Retina (tissue), 1 donor: ENCODE measurements at regions not wholly inside any gene's neighbourhood (a gene's known extent, or its start where the extent isn't known, plus 50 kb on each side); places are given as distances from the start of the nearest gene placed in this dataset.

Experiments used
- DNase-seq: peaks from one replicate; pipeline ENCODE4 v3.0.0-alpha.2; 2016

GRCh38 chr11:95375451-95375850, 144.4 kb upstream of the SESN3 start:
- DNase-seq = no peak

GRCh38 chr11:95374105-95374504, 143.1 kb upstream of the SESN3 start:
- no peak for DNase-seq

GRCh38 chr11:95373241-95373640, 142.2 kb upstream of the SESN3 start:
- DNase-seq = no peak

- DNase-seq = no peak
These were observed 141.2 kb upstream of the SESN3 start for GRCh38 chr11:95372097-95372656.

- no peak for DNase-seq
These were observed 140.2 kb upstream of the SESN3 start for GRCh38 chr11:95371153-95371552.

- peak; percentile 13 for DNase-seq
These were observed 136.7 kb upstream of the SESN3 start for GRCh38 chr11:95367726-95368125.

GRCh38 chr11:95365348-95365747, 134.3 kb upstream of the SESN3 start:
- DNase-seq = no peak

GRCh38 chr11:95364324-95365295, 133.6 kb upstream of the SESN3 start:
- no peak for DNase-seq

- DNase-seq = peak; percentile 45
These were observed 132.7 kb upstream of the SESN3 start for GRCh38 chr11:95363708-95364107.

GRCh38 chr11:95363164-95363563, 132.2 kb upstream of the SESN3 start:
- no peak for DNase-seq

GRCh38 chr11:95361180-95361579, 130.2 kb upstream of the SESN3 start:
- DNase-seq = no peak

- DNase-seq = no peak
These were observed 129.5 kb upstream of the SESN3 start for GRCh38 chr11:95360377-95361075.

GRCh38 chr11:95359756-95360155, 128.8 kb upstream of the SESN3 start:
- no peak for DNase-seq

- no peak for DNase-seq
These were observed 128.3 kb upstream of the SESN3 start for GRCh38 chr11:95359341-95359663.

- DNase-seq = no peak
These were observed 127.7 kb upstream of the SESN3 start for GRCh38 chr11:95358511-95359340.

GRCh38 chr11:95354304-95354703, 123.3 kb upstream of the SESN3 start:
- no peak for DNase-seq

GRCh38 chr11:95353706-95354105, 122.7 kb upstream of the SESN3 start:
- DNase-seq = no peak

- DNase-seq = no peak
These were observed 121.8 kb upstream of the SESN3 start for GRCh38 chr11:95352733-95353346.

- no peak for DNase-seq
These were observed 118.4 kb upstream of the SESN3 start for GRCh38 chr11:95349345-95349942.

- no peak for DNase-seq
These were observed 115.3 kb upstream of the SESN3 start for GRCh38 chr11:95346265-95346664.

- DNase-seq = no peak
These were observed 114.6 kb upstream of the SESN3 start for GRCh38 chr11:95345651-95346050.
